Hepatocyte (in vitro differentiated cells): ENCODE measurements at regions not wholly inside any gene's neighbourhood (a gene's known extent, or its start where the extent isn't known, plus 50 kb on each side); places are given as distances from the start of the nearest gene placed in this dataset.
"Not testable (repeated sequence)": the region's sequence is repeated elsewhere in the genome, so short reads cannot be mapped to it uniquely, and the experiment has no call there.

Experiments used
- DNase-seq: peaks from one replicate; pipeline ENCODE4 v3.0.0-alpha.2; 2016; ENCODE audit warnings: low spot score
- H2AFZ ChIP-seq: fragments of 200-600 bp; sonication (generic); 2 replicates; pipeline ENCODE4 v1.6.0; 2016; ENCODE audit warnings: antibody characterized with exemption, mild to moderate bottlenecking
- H3K27ac ChIP-seq: fragments of 200-600 bp; sonication (generic); 2 replicates; pipeline ENCODE4 v1.5.1; 2016; ENCODE audit warnings: mild to moderate bottlenecking
- H3K27me3 ChIP-seq: fragments of 200-600 bp; sonication (generic); 2 replicates; pipeline ENCODE4 v1.6.1; 2016
- H3K36me3 ChIP-seq: fragments of 200-600 bp; sonication (generic); replicated peaks from 2 replicates; pipeline ENCODE4 v1.5.1; 2016; ENCODE audit warnings: low read depth; ENCODE audit not compliant: insufficient read depth
- H3K4me1 ChIP-seq: fragments of 200-600 bp; sonication (generic); 2 replicates; pipeline ENCODE4 v1.5.1; 2016; ENCODE audit warnings: mild to moderate bottlenecking, moderate library complexity; ENCODE audit not compliant: insufficient read depth
- H3K4me2 ChIP-seq: fragments of 200-600 bp; sonication (generic); 2 replicates; pipeline ENCODE4 v1.6.0; 2016
- H3K4me3 ChIP-seq: fragments of 200-600 bp; sonication (generic); 2 replicates; pipeline ENCODE4 v1.5.1; 2016; ENCODE audit warnings: mild to moderate bottlenecking
- H3K79me2 ChIP-seq: fragments of 200-600 bp; sonication (generic); 2 replicates; pipeline ENCODE4 v1.6.0; 2017; ENCODE audit warnings: mild to moderate bottlenecking
- H3K9me2 ChIP-seq: fragments of 200-600 bp; sonication (generic); replicated peaks from 2 replicates; pipeline ENCODE4 v1.6.0; 2017; ENCODE audit warnings: mild to moderate bottlenecking; ENCODE audit not compliant: insufficient read depth
- H3K9me3 ChIP-seq: fragments of 200-600 bp; sonication (generic); 2 replicates; pipeline ENCODE4 v1.5.1; 2016; ENCODE audit warnings: low read depth, mild to moderate bottlenecking
- H4K20me1 ChIP-seq: fragments of 200-600 bp; sonication (generic); 2 replicates; pipeline ENCODE4 v1.6.0; 2016; ENCODE audit warnings: mild to moderate bottlenecking; ENCODE audit not compliant: insufficient read depth, poor library complexity, severe bottlenecking
- EZH2 ChIP-seq: fragments of 200-600 bp; sonication (generic); IDR thresholded peaks from 2 replicates; pipeline ENCODE4 v1.6.1; 2016; ENCODE audit warnings: antibody characterized with exemption, mild to moderate bottlenecking, borderline replicate concordance
- EZH2phosphoT487 ChIP-seq: fragments of 200-600 bp; sonication (generic); IDR thresholded peaks from one replicate; pipeline ENCODE4 v1.6.1; 2018; ENCODE audit warnings: antibody characterized with exemption, mild to moderate bottlenecking, low read depth, moderate library complexity; ENCODE audit not compliant: unreplicated experiment, severe bottlenecking
- WGBS: methylation state at CpG from one replicate; pipeline ENCODE4 v1.1.6; 2016; ENCODE audit warnings: low lambda C conversion rate; ENCODE audit errors: missing lambda C conversion rate; 5-methylcytosine and 5-hydroxymethylcytosine counted together
- TF ChIP-seq, protein P1 (sequence below): fragments of 200-600 bp; sonication (generic); IDR thresholded peaks from 2 replicates; pipeline ENCODE4 v1.5.1; 2016; ENCODE audit warnings: antibody characterized with exemption, mild to moderate bottlenecking; ENCODE audit not compliant: poor library complexity

DNA sequence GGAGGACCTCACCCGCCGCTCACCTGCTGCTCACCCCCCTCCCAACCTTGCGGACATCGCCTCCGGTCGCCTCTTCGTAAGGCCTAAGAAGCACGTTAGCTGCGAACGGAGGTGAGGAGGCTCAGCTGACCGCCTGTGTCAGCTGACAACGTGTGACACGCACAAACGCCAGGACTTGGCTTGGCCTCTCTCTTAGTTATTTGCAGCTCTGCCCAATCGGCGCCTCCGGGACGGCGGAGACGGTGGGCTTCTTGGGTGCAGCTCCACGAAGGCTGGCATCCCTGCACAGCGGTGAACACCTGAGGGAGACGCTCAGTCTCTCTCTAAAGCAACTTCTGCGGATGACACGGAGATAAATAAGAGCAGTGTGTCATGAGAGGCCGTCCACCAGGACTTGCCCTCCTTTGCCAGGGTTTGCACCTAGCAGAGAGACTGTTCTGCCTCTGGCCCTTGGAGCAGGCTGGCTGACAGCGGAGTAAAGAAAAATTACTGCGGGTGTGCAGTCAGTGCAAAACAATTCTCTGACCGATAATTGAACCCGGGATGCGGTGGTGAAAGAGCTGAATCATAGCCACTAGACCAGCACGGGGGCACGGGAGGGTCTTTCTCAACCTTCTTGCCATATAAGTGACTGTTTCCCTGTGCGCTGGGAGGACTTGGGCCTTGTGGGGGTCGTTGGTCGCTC, 318.9 kb downstream of the FAM72C start:
- H3K4me2 ChIP-seq: no peak overlapping the region
- 90% methylated on average over 36 of the region's 36 CpGs for WGBS
- H3K27ac ChIP-seq: no peak overlapping the region
- H3K4me3 ChIP-seq: no peak overlapping the region
- H3K9me2 ChIP-seq: no peaks in the 10 kb centered on the region
- DNase-seq: no peak
- H3K79me2 ChIP-seq: no peaks in the 10 kb centered on the region
- H3K36me3 ChIP-seq: no peaks in the 10 kb centered on the region
- H3K4me1 ChIP-seq: no peaks in the 10 kb centered on the region
- no peaks in the 10 kb centered on the region for H3K27me3 ChIP-seq
- H3K9me3 ChIP-seq: no peaks in the 10 kb centered on the region
- no peak for TF ChIP-seq EZH2phosphoT487
- TF ChIP-seq, protein P1, sequence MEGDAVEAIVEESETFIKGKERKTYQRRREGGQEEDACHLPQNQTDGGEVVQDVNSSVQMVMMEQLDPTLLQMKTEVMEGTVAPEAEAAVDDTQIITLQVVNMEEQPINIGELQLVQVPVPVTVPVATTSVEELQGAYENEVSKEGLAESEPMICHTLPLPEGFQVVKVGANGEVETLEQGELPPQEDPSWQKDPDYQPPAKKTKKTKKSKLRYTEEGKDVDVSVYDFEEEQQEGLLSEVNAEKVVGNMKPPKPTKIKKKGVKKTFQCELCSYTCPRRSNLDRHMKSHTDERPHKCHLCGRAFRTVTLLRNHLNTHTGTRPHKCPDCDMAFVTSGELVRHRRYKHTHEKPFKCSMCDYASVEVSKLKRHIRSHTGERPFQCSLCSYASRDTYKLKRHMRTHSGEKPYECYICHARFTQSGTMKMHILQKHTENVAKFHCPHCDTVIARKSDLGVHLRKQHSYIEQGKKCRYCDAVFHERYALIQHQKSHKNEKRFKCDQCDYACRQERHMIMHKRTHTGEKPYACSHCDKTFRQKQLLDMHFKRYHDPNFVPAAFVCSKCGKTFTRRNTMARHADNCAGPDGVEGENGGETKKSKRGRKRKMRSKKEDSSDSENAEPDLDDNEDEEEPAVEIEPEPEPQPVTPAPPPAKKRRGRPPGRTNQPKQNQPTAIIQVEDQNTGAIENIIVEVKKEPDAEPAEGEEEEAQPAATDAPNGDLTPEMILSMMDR: no peak
- no peak for TF ChIP-seq EZH2
- H2AFZ ChIP-seq: no peak overlapping the region
- no peaks in the 10 kb centered on the region for H4K20me1 ChIP-seq

DNA sequence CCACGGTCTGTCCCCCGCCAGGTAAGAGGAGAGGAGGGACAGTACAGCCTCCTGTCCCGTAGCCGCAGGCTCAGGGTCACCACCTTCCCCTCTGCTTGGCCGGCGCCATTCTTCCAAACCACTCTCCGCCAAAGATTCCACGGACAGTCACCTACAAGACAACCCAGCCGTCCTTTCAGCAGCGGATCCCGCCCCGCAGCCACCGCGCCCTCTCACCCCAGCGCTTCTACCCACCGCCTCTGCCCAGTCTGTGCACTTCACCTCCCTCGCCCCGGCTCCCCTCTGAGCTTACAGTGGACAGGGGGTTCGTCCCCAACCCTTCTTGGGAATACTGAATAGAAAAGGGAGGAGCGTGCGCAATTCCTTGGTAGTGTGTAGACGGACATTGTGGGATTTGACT, 319.6 kb downstream of the FAM72C start:
- no peaks in the 10 kb centered on the region for H3K9me3 ChIP-seq
- H3K4me1 ChIP-seq: no peaks in the 10 kb centered on the region
- H3K79me2 ChIP-seq: no peaks in the 10 kb centered on the region
- H3K4me2 ChIP-seq: no peak overlapping the region
- no peak overlapping the region for H2AFZ ChIP-seq
- WGBS: 96% methylated on average over 22 of the region's 22 CpGs
- no peaks in the 10 kb centered on the region for H3K27me3 ChIP-seq
- DNase-seq: no peak
- no peaks in the 10 kb centered on the region for H3K9me2 ChIP-seq
- H3K4me3 ChIP-seq: no peak overlapping the region
- H3K36me3 ChIP-seq: no peaks in the 10 kb centered on the region
- H3K27ac ChIP-seq: no peak overlapping the region
- H4K20me1 ChIP-seq: no peaks in the 10 kb centered on the region
- no peak for TF ChIP-seq EZH2
- TF ChIP-seq, protein P1: no peak
- TF ChIP-seq EZH2phosphoT487: no peak

DNA sequence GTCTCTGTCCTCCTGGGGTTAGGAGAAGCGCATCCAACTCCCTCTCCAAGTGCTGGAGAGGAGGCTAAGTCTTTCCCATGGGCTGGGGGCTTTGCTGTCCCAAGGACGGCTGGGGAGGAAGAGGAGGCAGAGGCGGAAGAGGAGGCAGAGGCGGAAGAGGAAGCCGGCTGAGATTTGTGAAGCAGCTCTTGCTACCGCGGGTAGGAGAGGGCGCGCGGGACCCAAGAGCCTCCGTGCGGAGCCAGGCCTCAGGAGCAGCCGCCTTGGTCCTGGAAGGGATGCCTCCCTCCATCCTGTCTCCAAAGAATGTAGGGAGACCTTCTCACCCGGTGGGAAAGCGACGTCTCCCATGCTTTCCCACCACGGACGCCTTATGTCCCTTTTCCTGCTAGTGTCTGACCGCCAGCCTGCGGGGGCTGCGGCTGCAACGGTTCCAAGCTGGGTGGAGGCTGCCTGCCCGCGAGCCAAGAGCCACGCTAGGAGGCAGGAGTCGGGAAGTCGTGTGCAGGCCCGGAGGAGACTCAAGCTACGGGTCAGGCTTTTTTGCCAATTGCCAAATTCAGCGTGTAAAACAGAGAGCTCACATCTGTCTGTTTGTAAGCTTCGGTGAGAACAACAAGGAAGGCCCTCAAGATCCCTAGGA, 320.3 kb downstream of the FAM72C start:
- H3K79me2 ChIP-seq: no peaks in the 10 kb centered on the region
- WGBS: 86% methylated on average over 24 of the region's 31 CpGs
- DNase-seq: no peak
- H4K20me1 ChIP-seq: no peaks in the 10 kb centered on the region
- H3K4me2 ChIP-seq: no peak overlapping the region
- no peaks in the 10 kb centered on the region for H3K4me1 ChIP-seq
- H2AFZ ChIP-seq: no peak overlapping the region
- H3K9me2 ChIP-seq: no peaks in the 10 kb centered on the region
- no peak overlapping the region for H3K27ac ChIP-seq
- no peaks in the 10 kb centered on the region for H3K9me3 ChIP-seq
- H3K4me3 ChIP-seq: no peak overlapping the region
- no peaks in the 10 kb centered on the region for H3K27me3 ChIP-seq
- H3K36me3 ChIP-seq: no peaks in the 10 kb centered on the region
- TF ChIP-seq EZH2 (no peak), EZH2phosphoT487 (no peak)
- TF ChIP-seq, protein P1: no peak

DNA sequence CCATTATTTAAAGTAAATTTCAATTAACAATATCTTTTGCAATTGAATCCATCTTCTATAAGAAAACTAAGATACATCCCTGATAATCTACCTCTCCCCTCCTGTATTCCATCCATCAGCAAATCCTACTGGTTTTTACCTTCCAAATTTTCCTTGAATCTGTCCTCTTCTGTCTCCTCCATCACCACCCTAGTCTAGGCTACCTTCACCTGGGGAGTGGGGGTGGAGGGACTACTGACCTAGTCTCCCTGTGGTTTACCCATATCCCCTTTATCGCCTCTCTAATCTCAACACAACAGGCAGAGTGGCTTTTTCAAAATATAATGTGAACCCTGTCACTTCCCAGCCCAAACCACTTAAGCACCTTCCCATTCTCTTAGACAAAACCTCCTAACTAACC, 327.8 kb downstream of the FAM72C start:
- H3K79me2 ChIP-seq, H3K4me3 ChIP-seq, H3K9me3 ChIP-seq, H3K4me1 ChIP-seq, H3K4me2 ChIP-seq, H3K27me3 ChIP-seq, H3K27ac ChIP-seq, H3K9me2 ChIP-seq, DNase-seq, H4K20me1 ChIP-seq, H2AFZ ChIP-seq, H3K36me3 ChIP-seq: not testable (repeated sequence)
- WGBS: 69% methylated on average over 1 of the region's 1 CpG
